GM18517 (cell line): ENCODE measurements at regions not wholly inside any gene's neighbourhood (a gene's known extent, or its start where the extent isn't known, plus 50 kb on each side); places are given as distances from the start of the nearest gene placed in this dataset.

Experiments
- ATAC-seq: cut with Tn5 transposase; IDR thresholded peaks from one replicate; pipeline ENCODE4 v1.9.1; 2021; ENCODE audit warnings: mild to moderate bottlenecking, moderate library complexity; ENCODE audit not compliant: unreplicated experiment

DNA sequence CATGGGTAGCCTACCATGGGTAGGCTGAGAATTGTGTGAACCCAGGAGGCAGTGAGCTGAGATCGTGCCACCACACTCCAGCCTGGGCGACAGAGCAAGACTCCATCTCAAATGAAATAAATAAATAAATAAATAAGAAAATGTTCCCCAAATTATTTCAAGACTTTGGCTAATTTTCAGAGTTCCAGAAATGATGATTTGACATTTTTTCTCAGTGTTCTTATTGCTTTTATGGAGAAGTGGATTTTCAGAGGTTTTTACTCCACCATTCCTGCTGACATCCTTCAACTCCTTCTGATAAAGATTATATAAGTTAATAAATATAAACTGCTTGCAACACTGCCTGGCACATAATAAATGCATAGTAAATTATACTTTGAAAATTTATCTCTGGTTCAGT lies 80.4 kb upstream of the PRKCQ start:
- ATAC-seq: no peak

DNA sequence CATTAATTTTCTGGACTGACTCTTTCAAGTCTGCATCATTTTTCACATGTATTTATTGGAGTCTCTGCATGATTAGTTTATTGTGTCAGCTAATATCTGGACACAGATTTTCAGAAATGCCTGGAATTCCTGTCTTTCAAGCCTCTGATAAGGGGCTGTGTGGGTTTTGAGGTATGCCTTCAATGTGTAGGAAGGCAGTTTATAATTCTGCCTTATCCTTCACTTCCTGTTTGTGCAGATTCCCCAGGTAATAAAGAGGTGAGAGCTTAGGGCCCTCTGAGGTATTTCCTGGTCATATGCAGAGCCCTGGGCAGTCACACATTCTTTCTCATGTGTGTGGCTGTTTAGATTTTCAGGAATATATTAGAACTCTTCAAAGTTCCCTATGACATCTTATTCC lies 79.4 kb upstream of the PRKCQ start:
- no peak for ATAC-seq

- ATAC-seq: no peak
Measured at GRCh38 chr10:6657669-6658068, 77.6 kb upstream of the PRKCQ start.

DNA sequence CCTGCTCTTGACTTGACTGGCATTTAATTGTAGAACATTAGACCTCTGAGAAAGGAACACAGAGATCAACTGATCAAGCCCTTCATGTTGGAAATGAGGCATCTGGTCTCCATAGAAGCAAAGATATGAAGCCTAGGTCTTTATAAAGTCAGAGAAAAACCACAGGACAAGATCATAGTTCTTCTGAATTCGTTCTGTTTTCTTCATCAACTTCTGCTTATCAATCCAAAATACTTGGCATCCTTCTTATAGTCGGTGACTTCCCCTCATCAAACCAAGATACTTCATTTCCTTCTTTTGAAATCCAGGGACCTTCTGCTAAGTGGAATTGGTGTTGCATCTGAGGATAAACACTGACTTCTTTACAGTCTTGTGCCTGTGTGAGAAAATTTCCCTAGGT lies 77.1 kb upstream of the PRKCQ start:
- ATAC-seq: no peak

- ATAC-seq: no peak
Measured at GRCh38 chr10:6654571-6654970, 74.5 kb upstream of the PRKCQ start.

GRCh38 chr10:6650586-6650985 lies 70.5 kb upstream of the PRKCQ start:
- no peak for ATAC-seq

DNA sequence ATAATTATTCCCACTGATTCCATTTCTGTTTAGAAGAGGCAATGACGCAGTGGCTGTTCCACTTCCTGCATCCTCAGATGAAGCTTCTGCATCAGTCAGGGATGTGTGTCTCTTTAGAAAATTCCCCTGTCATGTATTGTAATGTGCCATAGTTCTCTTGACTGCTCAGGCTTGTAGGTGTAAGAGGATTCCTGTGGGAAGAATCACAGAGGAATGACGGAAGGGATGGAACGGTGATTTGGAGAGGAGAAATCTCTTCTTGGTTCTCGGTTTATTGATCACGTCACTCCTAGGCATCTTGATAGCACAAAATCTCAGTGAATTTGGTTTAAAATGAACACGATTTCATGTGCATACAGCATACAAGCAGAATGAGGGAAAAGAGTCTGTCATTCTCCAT lies 69.8 kb upstream of the PRKCQ start:
- no peak for ATAC-seq

GRCh38 chr10:6648894-6649720 lies 69.0 kb upstream of the PRKCQ start:
- no peak for ATAC-seq

- peak; percentile 75 for ATAC-seq
Measured at GRCh38 chr10:6647811-6648526, 67.9 kb upstream of the PRKCQ start.

DNA sequence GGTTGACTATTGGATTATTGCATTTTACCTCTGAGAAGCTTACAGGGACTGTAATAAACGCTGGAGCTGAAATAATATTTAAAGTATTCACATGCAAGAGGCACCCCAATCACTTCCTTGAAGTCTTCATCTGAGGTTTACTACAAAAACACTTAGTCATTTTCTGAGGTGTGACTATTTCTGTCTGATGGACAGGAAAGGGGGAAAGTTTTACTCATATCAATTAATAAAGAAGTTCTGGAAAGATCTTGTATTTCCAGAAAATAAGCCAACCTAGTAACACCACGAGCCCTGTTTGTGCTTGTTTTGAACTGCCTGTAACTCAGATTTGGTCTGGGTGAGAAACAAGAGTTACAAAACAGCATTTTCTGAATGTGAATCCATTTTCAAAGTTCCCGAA lies 63.9 kb upstream of the PRKCQ start:
- ATAC-seq: no peak

- no peak for ATAC-seq
Measured at GRCh38 chr10:6642876-6643275, 62.8 kb upstream of the PRKCQ start.

DNA sequence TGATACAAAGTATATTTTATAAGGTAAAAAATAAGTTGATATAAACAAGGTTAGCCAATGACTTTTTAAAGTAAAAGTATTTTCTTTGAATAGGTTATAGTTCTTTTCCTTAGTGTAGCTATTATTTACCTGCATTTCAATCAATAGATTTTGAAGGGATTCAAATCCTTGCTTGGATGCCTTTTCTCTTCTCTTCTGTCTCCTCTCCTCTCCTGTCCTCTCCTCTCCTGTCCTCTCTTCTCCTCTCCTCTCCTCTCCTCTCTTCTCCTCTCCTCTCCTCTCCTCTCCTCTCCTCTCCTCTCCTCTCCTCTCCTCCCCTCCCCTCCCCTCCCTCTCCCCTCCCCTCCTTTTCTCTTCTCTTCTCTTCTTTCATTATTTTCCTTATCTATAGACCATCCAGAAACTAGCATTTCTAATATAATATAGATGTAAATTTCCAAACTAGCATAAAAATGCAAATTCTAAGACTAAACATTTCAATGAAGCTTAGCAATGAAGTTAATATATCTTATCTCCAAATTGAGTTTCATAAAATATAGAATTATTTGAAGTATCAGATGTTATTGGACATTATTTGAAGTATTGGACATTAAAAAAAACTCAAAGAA lies 60.5 kb upstream of the PRKCQ start:
- no peak for ATAC-seq

GRCh38 chr10:6637053-6637452 lies 57.0 kb upstream of the PRKCQ start:
- no peak for ATAC-seq

GRCh38 chr10:6635784-6636183 lies 55.7 kb upstream of the PRKCQ start:
- ATAC-seq: no peak
